GM19467 (cell line): ENCODE measurements at regions not wholly inside any gene's neighbourhood (a gene's known extent, or its start where the extent isn't known, plus 50 kb on each side); places are given as distances from the start of the nearest gene placed in this dataset.
"Not testable (repeated sequence)": the region's sequence is repeated elsewhere in the genome, so short reads cannot be mapped to it uniquely, and the experiment has no call there.

Experiments
- ATAC-seq: cut with Tn5 transposase; IDR thresholded peaks from one replicate; pipeline ENCODE4 v1.9.1; 2021; ENCODE audit warnings: mild to moderate bottlenecking, moderate library complexity; ENCODE audit not compliant: unreplicated experiment

GRCh38 chr7:125279961-125280360 is 350.3 kb upstream of the POT1 start:
- no peak for ATAC-seq

- no peak for ATAC-seq
These were observed 348.7 kb upstream of the POT1 start for GRCh38 chr7:125278318-125278717.

- not testable (repeated sequence) for ATAC-seq
These were observed 345.1 kb upstream of the POT1 start for GRCh38 chr7:125274742-125275141.

- ATAC-seq = not testable (repeated sequence)
These were observed 334.7 kb upstream of the POT1 start for GRCh38 chr7:125264174-125264856.

- ATAC-seq = not testable (repeated sequence)
These were observed 329.3 kb upstream of the POT1 start for GRCh38 chr7:125258876-125259417.

- ATAC-seq = no peak
These were observed 328.0 kb upstream of the POT1 start for GRCh38 chr7:125257617-125258016.

- ATAC-seq = no peak
These were observed 326.8 kb upstream of the POT1 start for GRCh38 chr7:125256446-125256845.

GRCh38 chr7:125255810-125256209 is 326.2 kb upstream of the POT1 start:
- ATAC-seq = no peak

- no peak for ATAC-seq
These were observed 324.9 kb upstream of the POT1 start for GRCh38 chr7:125254566-125254965.

- no peak for ATAC-seq
These were observed 324.0 kb upstream of the POT1 start for GRCh38 chr7:125253452-125254190.

GRCh38 chr7:125247514-125248098 is 318.0 kb upstream of the POT1 start:
- no peak for ATAC-seq

- no peak for ATAC-seq
These were observed 317.1 kb upstream of the POT1 start for GRCh38 chr7:125246706-125247105.

- no peak for ATAC-seq
These were observed 311.9 kb upstream of the POT1 start for GRCh38 chr7:125241548-125241947.

- no peak for ATAC-seq
These were observed 293.0 kb upstream of the POT1 start for GRCh38 chr7:125222596-125222995.

- no peak for ATAC-seq
These were observed 288.5 kb upstream of the POT1 start for GRCh38 chr7:125218076-125218475.

GRCh38 chr7:125201002-125201401 is 271.4 kb upstream of the POT1 start:
- no peak for ATAC-seq

- ATAC-seq = no peak
These were observed 268.2 kb upstream of the POT1 start for GRCh38 chr7:125197731-125198393.

- no peak for ATAC-seq
These were observed 265.5 kb upstream of the POT1 start for GRCh38 chr7:125195156-125195555.

- ATAC-seq = no peak
These were observed 263.6 kb upstream of the POT1 start for GRCh38 chr7:125193263-125193662.

- ATAC-seq = no peak
These were observed 255.2 kb upstream of the POT1 start for GRCh38 chr7:125184801-125185200.

- not testable (repeated sequence) for ATAC-seq
These were observed 252.1 kb upstream of the POT1 start for GRCh38 chr7:125181569-125182267.
